A549 (cell line): ENCODE measurements at regions not wholly inside any gene's neighbourhood (a gene's known extent, or its start where the extent isn't known, plus 50 kb on each side); places are given as distances from the start of the nearest gene placed in this dataset.

Experiments
- CEBPB ChIP-seq, 2 experiments: fragments of >200 bp in 1 of 2; sonication (Bioruptor Twin) in 1 of 2; formaldehyde crosslinking in 1 of 2; IDR thresholded peaks; 2 replicates each; pipeline ENCODE4 v1.6.1; 2012 to 2016
- EP300 ChIP-seq, 2 experiments: fragments of >200 bp; sonication (Bioruptor Twin); formaldehyde crosslinking; IDR thresholded peaks; 2 replicates in 1 of 2; 3 replicates in 1 of 2; pipeline ENCODE4 v1.6.1; 2016 to 2017
- POLR2A ChIP-seq: IDR thresholded peaks from 2 replicates; pipeline ENCODE4 v1.6.1; 2012; ENCODE audit warnings: mild to moderate bottlenecking, low read length
- RAD21 ChIP-seq, 2 experiments: fragments of >200 bp in 1 of 2; sonication (Bioruptor Twin) in 1 of 2; formaldehyde crosslinking in 1 of 2; IDR thresholded peaks in 1 of 2; conservative IDR thresholded peaks in 1 of 2; 2 replicates in 1 of 2; 3 replicates in 1 of 2; pipeline ENCODE4 v1.6.1; 2012 to 2018; ENCODE audit warnings: inconsistent platforms in 1 of 2
- RNF2 ChIP-seq: fragments of 200-600 bp; sonication (generic); IDR thresholded peaks from 2 replicates; pipeline ENCODE4 v1.6.1; 2016; ENCODE audit warnings: low read depth, mild to moderate bottlenecking, antibody characterized with exemption, moderate library complexity, borderline replicate concordance
- USF2 ChIP-seq: fragments of 450-650 bp; IDR thresholded peaks from 2 replicates; pipeline ENCODE4 v1.6.1; 2014; ENCODE audit warnings: antibody characterized with exemption
- TF ChIP-seq, protein P1 (sequence below): fragments of >200 bp; sonication (Bioruptor Twin); formaldehyde crosslinking; IDR thresholded peaks from 3 replicates; pipeline ENCODE4 v1.5.1; 2016

DNA sequence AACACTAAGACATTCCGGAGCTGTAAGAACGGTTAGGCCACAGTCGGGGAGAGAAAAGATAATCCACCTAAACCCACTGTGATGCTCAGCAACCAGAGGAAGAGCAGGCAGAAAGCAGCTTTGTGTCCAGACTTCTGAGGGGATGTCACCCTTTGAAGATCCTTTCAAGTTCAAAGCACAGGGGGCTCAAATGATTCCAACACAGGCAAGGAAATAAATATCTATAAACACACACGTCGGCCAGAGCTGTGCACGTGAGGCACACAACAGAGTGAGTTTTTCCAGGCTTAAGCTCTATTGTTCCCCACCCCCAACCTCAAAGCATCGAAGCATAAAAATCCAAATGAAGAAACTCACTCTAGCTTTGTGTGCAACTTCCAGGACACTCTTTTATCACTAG, 479.0 kb downstream of the DISC1 start:
- TF ChIP-seq CEBPB (IDR thresholded peaks at IDR 0.05) (no peak), RNF2 (no peak), POLR2A (no peak), RAD21 (conservative IDR thresholded peaks at IDR 0.05 in 1 of 2, IDR thresholded peaks at IDR 0.05 in 1 of 2) (no peak), EP300 (IDR thresholded peaks at IDR 0.05) (no peak), USF2 (no peak)
- TF ChIP-seq, protein P1, sequence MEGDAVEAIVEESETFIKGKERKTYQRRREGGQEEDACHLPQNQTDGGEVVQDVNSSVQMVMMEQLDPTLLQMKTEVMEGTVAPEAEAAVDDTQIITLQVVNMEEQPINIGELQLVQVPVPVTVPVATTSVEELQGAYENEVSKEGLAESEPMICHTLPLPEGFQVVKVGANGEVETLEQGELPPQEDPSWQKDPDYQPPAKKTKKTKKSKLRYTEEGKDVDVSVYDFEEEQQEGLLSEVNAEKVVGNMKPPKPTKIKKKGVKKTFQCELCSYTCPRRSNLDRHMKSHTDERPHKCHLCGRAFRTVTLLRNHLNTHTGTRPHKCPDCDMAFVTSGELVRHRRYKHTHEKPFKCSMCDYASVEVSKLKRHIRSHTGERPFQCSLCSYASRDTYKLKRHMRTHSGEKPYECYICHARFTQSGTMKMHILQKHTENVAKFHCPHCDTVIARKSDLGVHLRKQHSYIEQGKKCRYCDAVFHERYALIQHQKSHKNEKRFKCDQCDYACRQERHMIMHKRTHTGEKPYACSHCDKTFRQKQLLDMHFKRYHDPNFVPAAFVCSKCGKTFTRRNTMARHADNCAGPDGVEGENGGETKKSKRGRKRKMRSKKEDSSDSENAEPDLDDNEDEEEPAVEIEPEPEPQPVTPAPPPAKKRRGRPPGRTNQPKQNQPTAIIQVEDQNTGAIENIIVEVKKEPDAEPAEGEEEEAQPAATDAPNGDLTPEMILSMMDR: no peak
